ENCODE measurements at regions not wholly inside any gene's neighbourhood (a gene's known extent, or its start where the extent isn't known, plus 50 kb on each side); places are given as distances from the start of the nearest gene placed in this dataset.

GRCh38 chr6:91243436-91243835 lies 656.6 kb upstream of the MAP3K7 start:
- no peak overlapping the region for H3K27ac Mint-ChIP-seq (ENCODE audit: unreplicated experiment)
- H3K36me3 Mint-ChIP-seq (ENCODE audit: unreplicated experiment): no peaks in the 10 kb centered on the region
- H3K4me1 Mint-ChIP-seq (ENCODE audit: low read depth, unreplicated experiment): peaks cover 2% of the 10 kb centered on the region
- TF ChIP-seq CTCF (IDR thresholded peaks at IDR 0.05; ENCODE audit: partially characterized antibody, unreplicated experiment): no peak
- no peak for DNase-seq
- no peaks in the 10 kb centered on the region for H3K9me3 Mint-ChIP-seq (ENCODE audit: unreplicated experiment)
- H3K27me3 Mint-ChIP-seq (ENCODE audit: unreplicated experiment): no peaks in the 10 kb centered on the region
- no peak overlapping the region for H3K4me3 Mint-ChIP-seq (ENCODE audit: unreplicated experiment)

- H3K4me3 Mint-ChIP-seq (ENCODE audit: unreplicated experiment): no peak overlapping the region
- no peak overlapping the region for H3K27ac Mint-ChIP-seq (ENCODE audit: unreplicated experiment)
- H3K27me3 Mint-ChIP-seq (ENCODE audit: unreplicated experiment): no peaks in the 10 kb centered on the region
- no peaks in the 10 kb centered on the region for H3K9me3 Mint-ChIP-seq (ENCODE audit: unreplicated experiment)
- peaks cover 2% of the 10 kb centered on the region for H3K4me1 Mint-ChIP-seq (ENCODE audit: low read depth, unreplicated experiment)
- H3K36me3 Mint-ChIP-seq (ENCODE audit: unreplicated experiment): no peaks in the 10 kb centered on the region
- no peak for TF ChIP-seq CTCF (IDR thresholded peaks at IDR 0.05; ENCODE audit: partially characterized antibody, unreplicated experiment)
- no peak for DNase-seq
Measured at GRCh38 chr6:91242614-91242949, 655.7 kb upstream of the MAP3K7 start.

GRCh38 chr6:91241946-91242613 lies 655.2 kb upstream of the MAP3K7 start:
- no peaks in the 10 kb centered on the region for H3K9me3 Mint-ChIP-seq (ENCODE audit: unreplicated experiment)
- no peak for TF ChIP-seq CTCF (IDR thresholded peaks at IDR 0.05; ENCODE audit: partially characterized antibody, unreplicated experiment)
- no peak overlapping the region for H3K4me3 Mint-ChIP-seq (ENCODE audit: unreplicated experiment)
- peaks cover 2% of the 10 kb centered on the region for H3K4me1 Mint-ChIP-seq (ENCODE audit: low read depth, unreplicated experiment)
- no peak overlapping the region for H3K27ac Mint-ChIP-seq (ENCODE audit: unreplicated experiment)
- no peak for DNase-seq
- H3K27me3 Mint-ChIP-seq (ENCODE audit: unreplicated experiment): no peaks in the 10 kb centered on the region
- H3K36me3 Mint-ChIP-seq (ENCODE audit: unreplicated experiment): no peaks in the 10 kb centered on the region

GRCh38 chr6:91240878-91241603 lies 654.2 kb upstream of the MAP3K7 start:
- TF ChIP-seq CTCF (IDR thresholded peaks at IDR 0.05; ENCODE audit: partially characterized antibody, unreplicated experiment): no peak
- H3K4me1 Mint-ChIP-seq (ENCODE audit: low read depth, unreplicated experiment): peaks cover 2% of the 10 kb centered on the region
- H3K27ac Mint-ChIP-seq (ENCODE audit: unreplicated experiment): no peak overlapping the region
- no peak for DNase-seq
- no peaks in the 10 kb centered on the region for H3K9me3 Mint-ChIP-seq (ENCODE audit: unreplicated experiment)
- no peak overlapping the region for H3K4me3 Mint-ChIP-seq (ENCODE audit: unreplicated experiment)
- no peaks in the 10 kb centered on the region for H3K27me3 Mint-ChIP-seq (ENCODE audit: unreplicated experiment)
- H3K36me3 Mint-ChIP-seq (ENCODE audit: unreplicated experiment): no peaks in the 10 kb centered on the region

- Mint-ChIP-seq H3K36me3 (ENCODE audit: unreplicated experiment) (no peaks in the 10 kb centered on the region), H3K9me3 (ENCODE audit: unreplicated experiment) (no peaks in the 10 kb centered on the region), H3K27me3 (ENCODE audit: unreplicated experiment) (peaks cover 3% of the 10 kb centered on the region), H3K27ac (ENCODE audit: unreplicated experiment) (no peak overlapping the region), H3K4me1 (ENCODE audit: low read depth, unreplicated experiment) (no peaks in the 10 kb centered on the region), H3K4me3 (ENCODE audit: unreplicated experiment) (no peak overlapping the region)
- TF ChIP-seq CTCF (IDR thresholded peaks at IDR 0.05; ENCODE audit: partially characterized antibody, unreplicated experiment): no peak
- DNase-seq: no peak
Measured at GRCh38 chr6:91221072-91221720, 634.3 kb upstream of the MAP3K7 start.

Data from glutamatergic neuron (in vitro differentiated cells).